ENCODE measurements at regions not wholly inside any gene's neighbourhood (a gene's known extent, or its start where the extent isn't known, plus 50 kb on each side); places are given as distances from the start of the nearest gene placed in this dataset.

- no peak for DNase-seq
These were observed 913.6 kb downstream of the GALC start for GRCh38 chr14:87079416-87079815.

- DNase-seq, result no peak
These were observed 916.1 kb downstream of the GALC start for GRCh38 chr14:87076922-87077321.

GRCh38 chr14:87076146-87076545 lies 916.8 kb downstream of the GALC start:
- DNase-seq, result no peak

- DNase-seq, result no peak
These were observed 919.0 kb downstream of the GALC start for GRCh38 chr14:87073880-87074570.

- no peak for DNase-seq
These were observed 925.4 kb downstream of the GALC start for GRCh38 chr14:87067591-87067990.

GRCh38 chr14:87067061-87067460 lies 925.9 kb downstream of the GALC start:
- no peak for DNase-seq

GRCh38 chr14:87066221-87066817 lies 926.7 kb downstream of the GALC start:
- no peak for DNase-seq

- no peak for DNase-seq
These were observed 927.6 kb downstream of the GALC start for GRCh38 chr14:87065366-87065765.

- DNase-seq, result no peak
These were observed 929.8 kb downstream of the GALC start for GRCh38 chr14:87063181-87063580.

- no peak for DNase-seq
These were observed 932.6 kb downstream of the GALC start for GRCh38 chr14:87060405-87060804.

- no peak for DNase-seq
These were observed 933.7 kb downstream of the GALC start for GRCh38 chr14:87059060-87059839.

- DNase-seq, result no peak
These were observed 938.0 kb downstream of the GALC start for GRCh38 chr14:87055007-87055406.

GRCh38 chr14:87052646-87053225 lies 940.2 kb downstream of the GALC start:
- no peak for DNase-seq

GRCh38 chr14:87050421-87050820 lies 942.6 kb downstream of the GALC start:
- no peak for DNase-seq

- DNase-seq, result no peak
These were observed 943.0 kb downstream of the GALC start for GRCh38 chr14:87049950-87050349.

GRCh38 chr14:87046960-87047359 lies 946.0 kb downstream of the GALC start:
- no peak for DNase-seq

- no peak for DNase-seq
These were observed 947.0 kb downstream of the GALC start for GRCh38 chr14:87045956-87046355.

GRCh38 chr14:87045246-87045645 lies 947.7 kb downstream of the GALC start:
- no peak for DNase-seq

- DNase-seq, result no peak
These were observed 948.2 kb downstream of the GALC start for GRCh38 chr14:87044807-87045206.

GRCh38 chr14:87043667-87044200 lies 949.2 kb downstream of the GALC start:
- DNase-seq, result no peak

- DNase-seq, result no peak
These were observed 950.6 kb downstream of the GALC start for GRCh38 chr14:87042354-87042753.

GRCh38 chr14:87041290-87042020 lies 951.5 kb downstream of the GALC start:
- no peak for DNase-seq

GRCh38 chr14:87034680-87035079 lies 958.3 kb downstream of the GALC start:
- DNase-seq, result no peak

Measured in 8988T (cell line).